GM10248 (cell line): ENCODE measurements at regions not wholly inside any gene's neighbourhood (a gene's known extent, or its start where the extent isn't known, plus 50 kb on each side); places are given as distances from the start of the nearest gene placed in this dataset.
"Not testable (repeated sequence)": the region's sequence is repeated elsewhere in the genome, so short reads cannot be mapped to it uniquely, and the experiment has no call there.

Experiments used
- CTCF ChIA-PET: fragments of 300-600 bp; sonication (Branson Sonifier 250); formaldehyde crosslinking; extraction: SDS; loops from one replicate; lab custom pipeline; 2021; ENCODE audit warnings: antibody characterized with exemption; lab: Yijun Ruan, JAX
- POLR2A ChIA-PET: fragments of 350-650 bp; sonication (Branson Sonifier 250); formaldehyde crosslinking; extraction: SDS; loops from one replicate; lab custom pipeline; 2020; ENCODE audit warnings: antibody characterized with exemption; lab: Yijun Ruan, JAX
- DNase-seq: peaks from one replicate; pipeline ENCODE4 v3.0.0; 2012; ENCODE audit errors: extremely low spot score
- TF ChIP-seq, protein P1 (sequence below): IDR thresholded peaks from 2 replicates; pipeline ENCODE4 v1.5.1; 2012; ENCODE audit warnings: mild to moderate bottlenecking, low read depth; ENCODE audit errors: extremely low read depth, missing control alignments, control extremely low read depth

DNA sequence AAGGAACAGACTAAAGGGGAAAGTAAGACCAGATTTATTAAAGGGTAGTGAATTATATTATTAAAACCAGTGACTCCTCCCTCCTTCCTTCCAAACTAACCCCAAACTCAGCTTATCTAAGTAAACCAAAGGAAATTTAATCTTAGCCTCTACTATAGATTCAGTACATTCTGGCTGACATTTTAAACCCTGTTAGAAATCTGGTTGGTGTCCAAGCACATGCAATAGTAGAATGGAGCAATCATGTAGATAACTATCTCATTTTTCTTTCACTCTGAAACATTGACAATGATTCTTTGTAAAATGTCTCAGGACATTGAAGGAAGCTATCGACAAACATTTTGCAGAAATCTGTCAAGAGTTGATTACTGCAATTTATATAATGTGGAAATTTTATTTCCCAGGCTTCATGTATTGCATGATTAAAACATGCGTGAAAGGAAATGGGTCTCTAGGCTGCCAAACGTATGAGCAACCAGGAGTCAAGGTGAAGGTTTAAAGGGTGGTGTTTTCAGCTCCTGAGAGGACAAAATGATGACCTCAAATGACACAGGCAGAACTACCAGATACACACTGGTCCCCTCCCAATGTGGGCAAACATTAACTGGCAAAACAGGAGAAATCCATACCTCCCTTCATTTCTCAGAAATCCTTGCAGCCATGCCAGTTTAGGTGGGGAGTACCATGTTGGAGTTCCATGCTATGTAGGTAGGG, 58.2 kb upstream of the RBM47 start:
- POLR2A ChIA-PET: no interaction called here
- TF ChIP-seq, protein P1, sequence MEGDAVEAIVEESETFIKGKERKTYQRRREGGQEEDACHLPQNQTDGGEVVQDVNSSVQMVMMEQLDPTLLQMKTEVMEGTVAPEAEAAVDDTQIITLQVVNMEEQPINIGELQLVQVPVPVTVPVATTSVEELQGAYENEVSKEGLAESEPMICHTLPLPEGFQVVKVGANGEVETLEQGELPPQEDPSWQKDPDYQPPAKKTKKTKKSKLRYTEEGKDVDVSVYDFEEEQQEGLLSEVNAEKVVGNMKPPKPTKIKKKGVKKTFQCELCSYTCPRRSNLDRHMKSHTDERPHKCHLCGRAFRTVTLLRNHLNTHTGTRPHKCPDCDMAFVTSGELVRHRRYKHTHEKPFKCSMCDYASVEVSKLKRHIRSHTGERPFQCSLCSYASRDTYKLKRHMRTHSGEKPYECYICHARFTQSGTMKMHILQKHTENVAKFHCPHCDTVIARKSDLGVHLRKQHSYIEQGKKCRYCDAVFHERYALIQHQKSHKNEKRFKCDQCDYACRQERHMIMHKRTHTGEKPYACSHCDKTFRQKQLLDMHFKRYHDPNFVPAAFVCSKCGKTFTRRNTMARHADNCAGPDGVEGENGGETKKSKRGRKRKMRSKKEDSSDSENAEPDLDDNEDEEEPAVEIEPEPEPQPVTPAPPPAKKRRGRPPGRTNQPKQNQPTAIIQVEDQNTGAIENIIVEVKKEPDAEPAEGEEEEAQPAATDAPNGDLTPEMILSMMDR: no peak
- CTCF ChIA-PET: no interaction called here
- DNase-seq: no peak

DNA sequence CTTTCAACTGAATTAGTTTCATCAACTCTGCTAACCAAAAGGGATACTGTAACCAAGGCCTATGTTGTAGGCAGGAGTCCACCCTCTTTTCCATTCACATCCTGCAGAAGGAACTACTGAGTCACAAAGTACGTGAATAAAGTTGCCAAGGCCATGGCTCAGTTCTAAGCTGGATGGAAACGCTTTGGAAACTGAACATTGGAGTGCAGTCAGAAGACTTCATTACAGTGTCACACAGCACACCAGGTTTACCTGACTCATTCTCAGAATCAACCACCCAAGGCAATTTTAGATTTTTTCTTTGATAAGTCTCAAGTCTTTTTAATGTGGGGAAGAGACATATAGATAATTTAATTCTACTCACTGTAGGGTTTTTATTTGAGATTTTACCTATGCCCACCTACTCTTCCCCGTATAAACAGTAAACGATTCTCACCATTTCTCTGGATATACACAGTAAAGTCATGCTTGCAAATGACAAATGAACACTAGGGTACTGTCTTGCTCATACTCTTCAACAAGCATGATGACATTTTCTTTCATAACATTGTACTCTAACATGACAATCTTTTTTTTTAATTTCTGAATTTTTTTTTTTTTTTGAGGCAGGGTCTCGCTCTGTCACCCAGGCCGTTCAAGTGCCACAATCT, 58.9 kb upstream of the RBM47 start:
- ChIA-PET POLR2A (no interaction called here), CTCF (no interaction called here)
- TF ChIP-seq, protein P1: no peak
- DNase-seq: no peak

DNA sequence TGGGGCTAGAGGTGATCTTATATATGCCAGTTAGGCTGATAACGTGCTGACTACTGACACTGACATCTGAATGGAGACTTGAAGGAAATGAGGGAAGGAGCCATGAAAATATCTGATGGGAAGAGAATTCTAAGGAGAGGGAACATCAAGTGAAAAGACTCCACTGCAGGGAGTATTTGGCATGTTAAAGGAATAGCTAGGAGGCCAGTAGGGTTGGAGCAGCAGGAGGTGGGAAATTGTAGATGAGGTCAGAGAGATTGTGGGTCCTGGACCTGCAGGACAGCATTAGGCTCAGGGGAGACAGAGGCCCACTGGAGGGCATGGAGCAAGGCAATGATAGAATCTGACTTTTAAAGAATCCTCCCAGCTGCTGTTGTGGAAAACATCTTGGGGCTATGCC, 55.8 kb upstream of the NSUN7 start:
- TF ChIP-seq, protein P1: no peak
- CTCF ChIA-PET: interaction anchor here (1.7 kb wide), 1 partner anchor 8 kb away, joined by 6 read pairs; no protein-coding TSS in a partner anchor
- no peak for DNase-seq
- POLR2A ChIA-PET: no interaction called here

DNA sequence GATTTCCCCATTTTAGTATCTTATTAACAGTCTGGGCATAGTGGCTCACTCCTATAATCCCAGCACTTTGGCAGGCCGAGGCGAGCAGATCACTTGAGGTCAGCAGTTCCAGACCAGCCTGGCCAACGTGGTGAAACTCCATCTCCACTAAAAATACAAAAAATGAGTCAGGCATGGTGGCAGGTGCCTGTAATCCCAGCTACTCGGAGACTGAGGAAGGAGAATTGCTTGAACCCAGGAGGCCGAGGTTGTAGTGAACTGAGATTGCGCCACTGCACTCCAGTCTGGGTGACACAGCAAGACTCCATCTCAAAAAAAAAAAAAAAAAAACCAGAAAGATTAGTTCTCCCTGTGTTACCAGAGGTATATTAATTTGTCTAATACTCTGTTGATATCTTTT, 52.3 kb upstream of the NSUN7 start:
- DNase-seq, POLR2A ChIA-PET: not testable (repeated sequence)
- CTCF ChIA-PET: interaction anchor here (0.7 kb wide), 1 partner anchor 28 kb away, joined by 3 read pairs; no protein-coding TSS in a partner anchor

DNA sequence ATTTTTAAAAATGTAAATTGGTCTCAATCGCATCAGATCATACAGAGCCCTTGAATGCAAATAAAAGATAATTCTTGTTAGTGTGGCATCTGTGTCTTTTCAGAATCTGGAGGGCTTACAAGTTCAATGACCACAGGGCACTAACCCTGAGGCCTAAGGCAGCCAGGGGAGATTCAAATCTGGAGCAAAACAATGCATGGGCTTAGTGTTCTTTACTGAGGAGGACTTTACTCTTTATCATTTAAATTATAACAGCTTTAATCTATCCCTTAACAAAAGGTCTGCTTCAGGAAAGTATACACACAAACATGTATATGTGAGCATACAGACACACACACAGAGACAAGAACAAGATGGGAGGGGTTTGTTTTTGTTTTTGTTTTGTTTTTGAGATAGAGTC, 51.0 kb upstream of the NSUN7 start:
- no peak for DNase-seq
- ChIA-PET CTCF (interaction anchor here (2.5 kb wide), 1 partner anchor 20 kb away, joined by 5 read pairs; no protein-coding TSS in a partner anchor), POLR2A (no interaction called here)
- TF ChIP-seq, protein P1: no peak

DNA sequence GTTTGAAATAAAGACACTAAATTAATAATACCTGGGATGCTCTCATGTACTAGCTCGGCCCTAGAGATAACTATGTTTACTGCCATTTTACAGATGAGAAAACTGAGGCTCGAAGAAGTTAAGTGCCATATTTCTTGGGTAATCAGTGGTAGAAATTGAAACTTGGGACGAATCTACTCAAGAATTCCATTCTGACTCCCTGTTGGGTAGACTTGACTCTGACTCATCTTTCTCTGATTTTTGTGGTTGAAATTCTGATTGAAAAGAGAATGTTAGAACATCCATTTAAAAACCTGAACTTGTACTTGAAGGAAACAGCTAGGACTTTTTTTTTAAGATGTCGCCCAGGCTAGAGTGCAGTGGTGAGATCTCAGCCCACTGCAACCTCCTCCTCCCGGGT, 50.1 kb upstream of the NSUN7 start:
- TF ChIP-seq, protein P1: no peak
- no peak for DNase-seq
- POLR2A ChIA-PET: no interaction called here
- CTCF ChIA-PET: interaction anchor here (2.5 kb wide), 1 partner anchor 19 kb away, joined by 5 read pairs; no protein-coding TSS in a partner anchor
